C4-2B (cell line): ENCODE measurements at regions not wholly inside any gene's neighbourhood (a gene's known extent, or its start where the extent isn't known, plus 50 kb on each side); places are given as distances from the start of the nearest gene placed in this dataset.

Source experiments
- ZFX ChIP-seq: fragments of 450-650 bp; IDR thresholded peaks from 2 replicates; pipeline ENCODE4 v1.6.1; 2017
- TF ChIP-seq, protein P1 (sequence below): fragments of 450-650 bp; conservative IDR thresholded peaks from 2 replicates; pipeline ENCODE4 v1.5.1; 2017; ENCODE audit warnings: mild to moderate bottlenecking

DNA sequence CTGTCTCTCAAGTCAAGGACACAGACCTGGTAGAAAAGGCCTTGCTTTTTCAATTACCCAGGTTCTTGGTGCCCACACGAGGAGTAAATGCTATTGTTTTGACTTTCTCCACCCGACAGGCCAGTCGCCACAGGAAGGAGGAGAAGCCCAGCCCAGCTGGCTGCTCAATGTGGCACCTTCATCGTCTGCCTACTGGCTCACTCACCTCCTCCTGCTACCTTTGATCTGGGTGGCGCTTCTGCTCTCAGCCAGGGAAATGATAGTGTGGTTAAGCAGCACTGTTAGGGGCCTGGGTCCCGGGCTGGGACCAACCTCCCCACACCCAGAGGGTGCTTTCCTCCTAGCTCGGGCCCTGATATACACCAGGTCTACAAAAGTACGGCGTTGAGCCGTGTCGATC lies 75.0 kb upstream of the FZD10 start:
- TF ChIP-seq, protein P1, sequence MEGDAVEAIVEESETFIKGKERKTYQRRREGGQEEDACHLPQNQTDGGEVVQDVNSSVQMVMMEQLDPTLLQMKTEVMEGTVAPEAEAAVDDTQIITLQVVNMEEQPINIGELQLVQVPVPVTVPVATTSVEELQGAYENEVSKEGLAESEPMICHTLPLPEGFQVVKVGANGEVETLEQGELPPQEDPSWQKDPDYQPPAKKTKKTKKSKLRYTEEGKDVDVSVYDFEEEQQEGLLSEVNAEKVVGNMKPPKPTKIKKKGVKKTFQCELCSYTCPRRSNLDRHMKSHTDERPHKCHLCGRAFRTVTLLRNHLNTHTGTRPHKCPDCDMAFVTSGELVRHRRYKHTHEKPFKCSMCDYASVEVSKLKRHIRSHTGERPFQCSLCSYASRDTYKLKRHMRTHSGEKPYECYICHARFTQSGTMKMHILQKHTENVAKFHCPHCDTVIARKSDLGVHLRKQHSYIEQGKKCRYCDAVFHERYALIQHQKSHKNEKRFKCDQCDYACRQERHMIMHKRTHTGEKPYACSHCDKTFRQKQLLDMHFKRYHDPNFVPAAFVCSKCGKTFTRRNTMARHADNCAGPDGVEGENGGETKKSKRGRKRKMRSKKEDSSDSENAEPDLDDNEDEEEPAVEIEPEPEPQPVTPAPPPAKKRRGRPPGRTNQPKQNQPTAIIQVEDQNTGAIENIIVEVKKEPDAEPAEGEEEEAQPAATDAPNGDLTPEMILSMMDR: no peak
- TF ChIP-seq ZFX: no peak
